ENCODE measurements at regions not wholly inside any gene's neighbourhood (a gene's known extent, or its start where the extent isn't known, plus 50 kb on each side); places are given as distances from the start of the nearest gene placed in this dataset.

- DNase-seq (ENCODE audit: low read depth, low spot score): no peak
- no peak for TF ChIP-seq CTCF (IDR thresholded peaks at IDR 0.05; ENCODE audit: low read depth, low read length)
- in situ Hi-C loops (cut with HindIII; ENCODE audit: low sequenced_read_pairs): no loop called here
- no peak overlapping the region for H3K4me3 ChIP-seq (ENCODE audit: low read depth, low read length)
These were observed 182.0 kb upstream of the ARHGAP20 start for GRCh38 chr11:110894224-110894623.

GRCh38 chr11:110892741-110893285 lies 180.6 kb upstream of the ARHGAP20 start:
- no peak for DNase-seq (ENCODE audit: low read depth, low spot score)
- in situ Hi-C loops (cut with HindIII; ENCODE audit: low sequenced_read_pairs): no loop called here
- H3K4me3 ChIP-seq (ENCODE audit: low read depth, low read length): no peak overlapping the region
- TF ChIP-seq CTCF (IDR thresholded peaks at IDR 0.05; ENCODE audit: low read depth, low read length): no peak

- DNase-seq (ENCODE audit: low read depth, low spot score): peak; percentile 76
- no peak for TF ChIP-seq CTCF (IDR thresholded peaks at IDR 0.05; ENCODE audit: low read depth, low read length)
- no peak overlapping the region for H3K4me3 ChIP-seq (ENCODE audit: low read depth, low read length)
- in situ Hi-C loops (cut with HindIII; ENCODE audit: low sequenced_read_pairs): no loop called here
These were observed 179.2 kb upstream of the ARHGAP20 start for GRCh38 chr11:110891411-110891810.

- TF ChIP-seq CTCF (IDR thresholded peaks at IDR 0.05; ENCODE audit: low read depth, low read length): no peak
- H3K4me3 ChIP-seq (ENCODE audit: low read depth, low read length): no peak overlapping the region
- in situ Hi-C loops (cut with HindIII; ENCODE audit: low sequenced_read_pairs): no loop called here
- no peak for DNase-seq (ENCODE audit: low read depth, low spot score)
These were observed 178.8 kb upstream of the ARHGAP20 start for GRCh38 chr11:110890995-110891394.

GRCh38 chr11:110886288-110886970 lies 174.2 kb upstream of the ARHGAP20 start:
- no peak overlapping the region for H3K4me3 ChIP-seq (ENCODE audit: low read depth, low read length)
- TF ChIP-seq CTCF (IDR thresholded peaks at IDR 0.05; ENCODE audit: low read depth, low read length): no peak
- peak; percentile 25 for DNase-seq (ENCODE audit: low read depth, low spot score)
- in situ Hi-C loops (cut with HindIII; ENCODE audit: low sequenced_read_pairs): no loop called here

- TF ChIP-seq CTCF (IDR thresholded peaks at IDR 0.05; ENCODE audit: low read depth, low read length): no peak
- no peak overlapping the region for H3K4me3 ChIP-seq (ENCODE audit: low read depth, low read length)
- in situ Hi-C loops (cut with HindIII; ENCODE audit: low sequenced_read_pairs): no loop called here
- peak; percentile 15 for DNase-seq (ENCODE audit: low read depth, low spot score)
These were observed 171.0 kb upstream of the ARHGAP20 start for GRCh38 chr11:110883256-110883655.
